ENCODE measurements at regions not wholly inside any gene's neighbourhood (a gene's known extent, or its start where the extent isn't known, plus 50 kb on each side); places are given as distances from the start of the nearest gene placed in this dataset.

DNA sequence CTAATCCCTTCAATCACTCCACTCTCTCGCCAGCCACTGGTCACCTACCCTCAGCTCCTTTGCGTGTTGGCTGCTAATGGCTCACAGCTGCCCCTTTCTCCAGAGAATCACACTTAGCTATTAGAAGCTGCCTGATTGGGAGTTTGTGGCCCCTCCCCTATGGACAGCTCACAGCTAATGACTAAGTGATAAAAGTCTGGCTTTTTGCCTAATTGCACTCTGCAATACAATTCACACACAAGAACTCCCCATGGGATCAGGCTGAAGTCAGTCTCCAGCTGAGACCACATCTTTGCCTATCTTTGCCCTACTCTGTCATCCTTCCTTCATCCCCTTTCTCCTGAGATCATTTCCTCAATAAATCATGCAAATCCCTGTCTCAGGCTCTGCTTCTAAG lies 701.9 kb upstream of the RAB6C start:
- H3K27me3 ChIP-seq, result no peaks in the 10 kb centered on the region
- no peaks in the 10 kb centered on the region for H3K4me1 ChIP-seq
- DNase-seq, result no peak
- no peak overlapping the region for H3K4me3 ChIP-seq (ENCODE audit: low read depth, low read length)
- no peaks in the 10 kb centered on the region for H3K36me3 ChIP-seq
- H3K9me3 ChIP-seq, result no peaks in the 10 kb centered on the region
- no peak for TF ChIP-seq CTCF (IDR thresholded peaks at IDR 0.05; ENCODE audit: low read depth, low read length)

- TF ChIP-seq CTCF (IDR thresholded peaks at IDR 0.05; ENCODE audit: low read depth, low read length), result no peak
- H3K9me3 ChIP-seq, result no peaks in the 10 kb centered on the region
- no peaks in the 10 kb centered on the region for H3K27me3 ChIP-seq
- no peaks in the 10 kb centered on the region for H3K36me3 ChIP-seq
- no peaks in the 10 kb centered on the region for H3K4me1 ChIP-seq
- H3K4me3 ChIP-seq (ENCODE audit: low read depth, low read length), result no peak overlapping the region
- no peak for DNase-seq
Observed at GRCh38 chr2:129281791-129282530, 697.5 kb upstream of the RAB6C start.

- Histone ChIP-seq H3K4me1 (no peaks in the 10 kb centered on the region), H3K9me3 (no peaks in the 10 kb centered on the region), H3K36me3 (no peaks in the 10 kb centered on the region), H3K4me3 (ENCODE audit: low read depth, low read length) (no peak overlapping the region), H3K27me3 (no peaks in the 10 kb centered on the region)
- DNase-seq, result no peak
- TF ChIP-seq CTCF (IDR thresholded peaks at IDR 0.05; ENCODE audit: low read depth, low read length), result no peak
Observed at GRCh38 chr2:129285012-129285411, 694.5 kb upstream of the RAB6C start.

DNA sequence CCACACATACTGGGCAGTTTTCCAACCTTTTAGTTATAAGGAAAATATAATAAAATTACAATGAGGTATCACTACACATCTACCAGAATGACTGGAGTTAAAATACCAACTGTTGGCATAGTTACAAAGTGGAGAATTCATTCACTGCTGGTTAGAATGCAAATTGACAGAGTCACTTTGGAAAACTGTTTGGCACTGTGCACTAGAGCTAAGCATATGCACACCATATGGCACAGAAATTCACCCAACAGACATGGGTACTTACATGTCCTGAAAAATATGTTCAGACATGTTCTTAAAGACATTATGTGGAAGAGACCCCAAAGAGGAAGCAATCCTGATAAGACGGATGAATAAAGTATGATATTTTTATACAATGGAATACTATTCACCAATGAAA lies 686.1 kb upstream of the RAB6C start:
- Histone ChIP-seq H3K27me3 (no peaks in the 10 kb centered on the region), H3K9me3 (no peaks in the 10 kb centered on the region), H3K4me3 (ENCODE audit: low read depth, low read length) (no peak overlapping the region), H3K4me1 (no peaks in the 10 kb centered on the region), H3K36me3 (no peaks in the 10 kb centered on the region)
- no peak for DNase-seq
- TF ChIP-seq CTCF (IDR thresholded peaks at IDR 0.05; ENCODE audit: low read depth, low read length), result no peak

DNA sequence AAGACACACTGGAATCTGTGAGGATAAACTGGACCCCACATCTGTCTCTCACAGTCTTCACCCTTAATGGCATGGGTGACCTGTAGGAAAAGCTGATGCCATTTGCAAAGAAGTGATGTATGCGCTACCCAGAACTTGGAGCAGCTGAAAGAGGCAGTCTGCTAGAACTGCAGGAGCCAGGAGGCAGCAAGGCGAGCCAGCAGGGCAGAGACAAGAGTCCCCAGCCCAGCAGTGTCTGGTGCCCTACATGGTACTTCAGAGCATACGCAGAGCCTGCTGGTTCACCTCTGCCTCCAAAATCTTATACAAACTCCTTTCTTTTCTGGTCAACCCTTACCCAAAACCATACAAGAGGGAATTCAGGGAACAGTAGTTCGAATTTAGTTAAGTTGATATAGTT lies 683.1 kb upstream of the RAB6C start:
- TF ChIP-seq CTCF (IDR thresholded peaks at IDR 0.05; ENCODE audit: low read depth, low read length), result no peak
- no peak for DNase-seq
- no peaks in the 10 kb centered on the region for H3K9me3 ChIP-seq
- H3K4me3 ChIP-seq (ENCODE audit: low read depth, low read length), result no peak overlapping the region
- no peaks in the 10 kb centered on the region for H3K27me3 ChIP-seq
- H3K36me3 ChIP-seq, result no peaks in the 10 kb centered on the region
- H3K4me1 ChIP-seq, result no peaks in the 10 kb centered on the region

DNA sequence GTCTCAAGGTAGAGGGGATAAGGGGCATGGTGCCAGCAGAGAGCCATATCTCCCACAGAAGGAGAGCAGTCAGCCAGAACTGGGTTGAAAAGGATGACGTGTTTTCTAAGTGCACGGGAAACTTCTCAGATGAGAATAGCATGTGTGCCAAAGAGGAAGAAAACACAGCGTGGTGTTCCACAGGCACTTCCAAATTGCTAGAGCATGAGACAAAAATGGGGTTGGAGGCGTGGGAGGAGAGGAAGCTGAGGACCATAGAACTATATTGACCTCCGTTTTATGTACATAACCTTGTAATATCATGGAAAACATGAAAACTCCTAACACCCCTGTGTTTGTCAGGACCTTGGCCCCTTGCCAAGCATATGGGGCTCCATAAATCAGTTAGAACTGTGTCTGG lies 682.7 kb upstream of the RAB6C start:
- peak; percentile 22 for DNase-seq

More for the DNA sequence above, 682.7 kb upstream of the RAB6C start:
- Histone ChIP-seq H3K4me3 (ENCODE audit: low read depth, low read length) (no peak overlapping the region), H3K27me3 (no peaks in the 10 kb centered on the region), H3K4me1 (no peaks in the 10 kb centered on the region), H3K36me3 (no peaks in the 10 kb centered on the region), H3K9me3 (no peaks in the 10 kb centered on the region)
- no peak for TF ChIP-seq CTCF (IDR thresholded peaks at IDR 0.05; ENCODE audit: low read depth, low read length)
